ENCODE measurements at regions not wholly inside any gene's neighbourhood (a gene's known extent, or its start where the extent isn't known, plus 50 kb on each side); places are given as distances from the start of the nearest gene placed in this dataset.

- H3K27me3 ChIP-seq (replicated peaks; ENCODE audit: insufficient read depth) = no peaks in the 10 kb centered on the region
- 12 to 41% methylated on average over 1 of the region's 1 CpG for WGBS, 2 experiments (ENCODE audit: low coverage in 1 of 2, low lambda C conversion rate in 2 of 2, missing lambda C conversion rate in 2 of 2)
- no peak overlapping the region for H2AFZ ChIP-seq
- H3K4me2 ChIP-seq (ENCODE audit: unreplicated experiment) = no peak overlapping the region
- H4K20me1 ChIP-seq (ENCODE audit: insufficient read depth) = no peaks in the 10 kb centered on the region
- no peaks in the 10 kb centered on the region for H3F3A ChIP-seq (ENCODE audit: insufficient read depth)
- H3K9ac ChIP-seq = no peak overlapping the region
- TF ChIP-seq EZH2 (IDR thresholded peaks at IDR 0.05; ENCODE audit: insufficient read depth, poor library complexity, severe bottlenecking) = no peak
- H3K4me3 ChIP-seq = no peak overlapping the region
- in situ Hi-C loops (cut with MboI) = no loop called here
- no peaks in the 10 kb centered on the region for H3K36me3 ChIP-seq (ENCODE audit: low read depth)
- no peak overlapping the region for H3K27ac ChIP-seq
- H3K9me2 ChIP-seq (ENCODE audit: insufficient read depth) = no peaks in the 10 kb centered on the region
- no peaks in the 10 kb centered on the region for H3K4me1 ChIP-seq (ENCODE audit: insufficient read depth)
- H3K79me2 ChIP-seq (ENCODE audit: insufficient read depth) = no peaks in the 10 kb centered on the region
- H3K9me3 ChIP-seq (ENCODE audit: low read depth) = no peaks in the 10 kb centered on the region
- DNase-seq = no peak
Observed at GRCh38 chrX:99933865-99934264, 476.2 kb downstream of the PCDH19 start.

- Histone ChIP-seq H3K9me3 (ENCODE audit: low read depth) (no peaks in the 10 kb centered on the region), H3K9ac (no peak overlapping the region), H4K20me1 (ENCODE audit: insufficient read depth) (no peaks in the 10 kb centered on the region), H3K4me3 (no peak overlapping the region), H3K9me2 (ENCODE audit: insufficient read depth) (no peaks in the 10 kb centered on the region), H2AFZ (no peak overlapping the region), H3K79me2 (ENCODE audit: insufficient read depth) (no peaks in the 10 kb centered on the region), H3K36me3 (ENCODE audit: low read depth) (no peaks in the 10 kb centered on the region), H3F3A (ENCODE audit: insufficient read depth) (no peaks in the 10 kb centered on the region), H3K4me1 (ENCODE audit: insufficient read depth) (no peaks in the 10 kb centered on the region), H3K4me2 (ENCODE audit: unreplicated experiment) (no peak overlapping the region), H3K27ac (no peak overlapping the region), H3K27me3 (replicated peaks; ENCODE audit: insufficient read depth) (no peaks in the 10 kb centered on the region)
- in situ Hi-C loops (cut with MboI) = no loop called here
- TF ChIP-seq EZH2phosphoT487 (IDR thresholded peaks at IDR 0.05; ENCODE audit: insufficient read depth, low read depth) (no peak), EZH2 (IDR thresholded peaks at IDR 0.05; ENCODE audit: insufficient read depth, poor library complexity, severe bottlenecking) (no peak)
- DNase-seq = no peak
- WGBS, 2 experiments (ENCODE audit: low coverage in 1 of 2, low lambda C conversion rate in 2 of 2, missing lambda C conversion rate in 2 of 2) = 11 to 17% methylated on average over 2 of the region's 2 CpGs
Observed at GRCh38 chrX:99914635-99915034, 495.4 kb downstream of the PCDH19 start.

GRCh38 chrX:99913611-99914010, 496.5 kb downstream of the PCDH19 start:
- 56 to 62% methylated on average over 5 of the region's 5 CpGs for WGBS, 2 experiments (ENCODE audit: low coverage in 1 of 2, low lambda C conversion rate in 2 of 2, missing lambda C conversion rate in 2 of 2)
- Histone ChIP-seq H3K27me3 (replicated peaks; ENCODE audit: insufficient read depth) (no peaks in the 10 kb centered on the region), H3K36me3 (ENCODE audit: low read depth) (no peaks in the 10 kb centered on the region), H2AFZ (no peak overlapping the region), H3K27ac (no peak overlapping the region), H3F3A (ENCODE audit: insufficient read depth) (no peaks in the 10 kb centered on the region), H3K4me1 (ENCODE audit: insufficient read depth) (no peaks in the 10 kb centered on the region), H3K4me3 (no peak overlapping the region), H3K9me2 (ENCODE audit: insufficient read depth) (no peaks in the 10 kb centered on the region), H3K79me2 (ENCODE audit: insufficient read depth) (no peaks in the 10 kb centered on the region), H3K4me2 (ENCODE audit: unreplicated experiment) (no peak overlapping the region), H3K9me3 (ENCODE audit: low read depth) (no peaks in the 10 kb centered on the region), H3K9ac (no peak overlapping the region), H4K20me1 (ENCODE audit: insufficient read depth) (no peaks in the 10 kb centered on the region)
- no peak for TF ChIP-seq EZH2 (IDR thresholded peaks at IDR 0.05; ENCODE audit: insufficient read depth, poor library complexity, severe bottlenecking)
- TF ChIP-seq EZH2phosphoT487 (IDR thresholded peaks at IDR 0.05; ENCODE audit: insufficient read depth, low read depth) = no peak
- DNase-seq = no peak
- in situ Hi-C loops (cut with MboI) = no loop called here

DNA sequence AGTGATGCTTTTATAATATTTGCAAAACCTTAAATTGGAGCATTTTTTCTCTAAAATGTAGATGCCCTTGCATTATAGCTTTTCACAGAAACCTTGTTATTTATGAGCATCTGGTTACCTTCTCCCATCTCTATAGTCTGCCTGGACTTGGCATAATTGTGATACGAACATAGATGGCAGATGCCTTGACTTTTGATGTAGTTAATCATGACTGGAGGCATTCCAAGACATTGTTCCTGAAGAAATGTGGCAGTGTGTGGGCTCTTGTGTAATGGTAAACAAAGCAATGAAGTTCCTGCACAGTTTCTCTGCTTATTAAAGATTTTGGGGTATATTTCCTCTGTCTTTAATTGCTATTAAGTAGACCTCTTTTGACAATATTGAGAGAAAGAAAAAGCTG, 500.1 kb downstream of the PCDH19 start:
- no peaks in the 10 kb centered on the region for H3K9me2 ChIP-seq (ENCODE audit: insufficient read depth)
- no peak for DNase-seq
- H3K36me3 ChIP-seq (ENCODE audit: low read depth) = no peaks in the 10 kb centered on the region
- H3K4me2 ChIP-seq (ENCODE audit: unreplicated experiment) = no peak overlapping the region
- no peak overlapping the region for H3K27ac ChIP-seq
- no peaks in the 10 kb centered on the region for H4K20me1 ChIP-seq (ENCODE audit: insufficient read depth)
- in situ Hi-C loops (cut with MboI) = no loop called here
- H3F3A ChIP-seq (ENCODE audit: insufficient read depth) = no peaks in the 10 kb centered on the region
- no peaks in the 10 kb centered on the region for H3K79me2 ChIP-seq (ENCODE audit: insufficient read depth)
- 0% methylated on average over 1 of the region's 1 CpG for WGBS, 2 experiments (ENCODE audit: low coverage in 1 of 2, low lambda C conversion rate in 2 of 2, missing lambda C conversion rate in 2 of 2)
- H3K9me3 ChIP-seq (ENCODE audit: low read depth) = no peaks in the 10 kb centered on the region
- H3K4me1 ChIP-seq (ENCODE audit: insufficient read depth) = no peaks in the 10 kb centered on the region
- no peak overlapping the region for H3K4me3 ChIP-seq
- no peaks in the 10 kb centered on the region for H3K27me3 ChIP-seq (replicated peaks; ENCODE audit: insufficient read depth)
- H3K9ac ChIP-seq = no peak overlapping the region
- TF ChIP-seq EZH2phosphoT487 (IDR thresholded peaks at IDR 0.05; ENCODE audit: insufficient read depth, low read depth) = no peak
- no peak for TF ChIP-seq EZH2 (IDR thresholded peaks at IDR 0.05; ENCODE audit: insufficient read depth, poor library complexity, severe bottlenecking)
- no peak overlapping the region for H2AFZ ChIP-seq

DNA sequence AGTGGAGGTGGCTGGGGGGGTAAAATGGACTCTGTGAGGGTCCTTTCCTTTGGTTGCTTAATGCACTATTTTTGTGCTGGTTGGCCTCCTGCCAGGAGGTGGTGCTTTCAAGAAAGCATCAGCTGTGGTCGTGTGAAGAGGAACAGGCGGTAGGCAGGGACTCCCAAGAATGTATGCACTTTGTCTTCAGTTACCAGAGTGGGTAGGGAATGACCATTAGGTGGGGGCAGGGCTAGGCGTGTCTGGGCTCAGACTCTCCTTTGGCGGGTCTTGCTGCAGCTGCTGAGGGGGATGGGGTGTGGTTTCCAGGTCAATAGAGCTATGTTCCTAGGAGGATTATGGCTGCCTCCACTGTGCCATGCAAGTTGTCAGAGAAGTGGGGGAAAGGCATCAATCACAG, 509.0 kb downstream of the PCDH19 start:
- Histone ChIP-seq H3K27ac (no peak overlapping the region), H3K9me3 (ENCODE audit: low read depth) (no peaks in the 10 kb centered on the region), H3K9me2 (ENCODE audit: insufficient read depth) (no peaks in the 10 kb centered on the region), H3K36me3 (ENCODE audit: low read depth) (no peaks in the 10 kb centered on the region), H3K4me3 (no peak overlapping the region), H3K4me2 (ENCODE audit: unreplicated experiment) (no peak overlapping the region), H4K20me1 (ENCODE audit: insufficient read depth) (no peaks in the 10 kb centered on the region), H3K9ac (no peak overlapping the region), H3K79me2 (ENCODE audit: insufficient read depth) (no peaks in the 10 kb centered on the region), H3K4me1 (ENCODE audit: insufficient read depth) (no peaks in the 10 kb centered on the region), H3F3A (ENCODE audit: insufficient read depth) (no peaks in the 10 kb centered on the region), H2AFZ (no peak overlapping the region), H3K27me3 (replicated peaks; ENCODE audit: insufficient read depth) (no peaks in the 10 kb centered on the region)
- TF ChIP-seq EZH2phosphoT487 (IDR thresholded peaks at IDR 0.05; ENCODE audit: insufficient read depth, low read depth) (no peak), EZH2 (IDR thresholded peaks at IDR 0.05; ENCODE audit: insufficient read depth, poor library complexity, severe bottlenecking) (no peak)
- WGBS, 2 experiments (ENCODE audit: low coverage in 1 of 2, low lambda C conversion rate in 2 of 2, missing lambda C conversion rate in 2 of 2) = 23 to 39% methylated on average over 4 of the region's 4 CpGs
- in situ Hi-C loops (cut with MboI) = no loop called here
- no peak for DNase-seq
